ENCODE measurements at regions not wholly inside any gene's neighbourhood (a gene's known extent, or its start where the extent isn't known, plus 50 kb on each side); places are given as distances from the start of the nearest gene placed in this dataset.

GRCh38 chr10:91354166-91355075 lies 55.7 kb upstream of the HECTD2 start:
- TF ChIP-seq EZH2 (IDR thresholded peaks at IDR 0.05; ENCODE audit: borderline replicate concordance, low read length), result no peak
- no peak for TF ChIP-seq CTCF (conservative IDR thresholded peaks at IDR 0.05 in 1 of 2, IDR thresholded peaks at IDR 0.05 in 1 of 2; ENCODE audit: extremely low read depth in 1 of 2, insufficient read depth in 1 of 2, low read depth in 1 of 2, low read length in 2 of 2)

Data from mammary epithelial cell (primary cell).